ENCODE measurements at regions not wholly inside any gene's neighbourhood (a gene's known extent, or its start where the extent isn't known, plus 50 kb on each side); places are given as distances from the start of the nearest gene placed in this dataset.

DNA sequence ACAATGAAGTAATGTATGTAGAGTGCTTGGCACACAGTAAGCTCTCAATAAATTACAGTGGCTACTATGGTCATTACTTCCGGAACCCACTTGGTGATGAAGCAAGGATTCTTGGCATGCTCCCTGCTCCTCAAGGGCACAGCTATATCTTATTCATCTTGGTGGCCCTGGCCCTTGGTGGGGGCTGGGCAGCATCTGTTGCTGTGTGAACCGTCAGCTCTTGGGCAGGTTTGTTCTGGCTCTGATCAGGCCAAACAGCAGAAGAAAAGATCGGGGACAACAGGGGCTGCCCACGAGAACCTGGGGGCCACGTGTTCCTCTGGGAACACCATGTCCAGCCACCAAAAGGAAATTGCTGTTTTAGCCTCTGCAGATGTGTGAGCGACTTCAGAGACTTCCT, 136.9 kb upstream of the SYT13 start:
- Mint-ChIP-seq H3K27ac (ENCODE audit: unreplicated experiment) (no peak overlapping the region), H3K36me3 (ENCODE audit: low read depth) (no peaks in the 10 kb centered on the region), H3K4me3 (no peak overlapping the region), H3K9me3 (no peaks in the 10 kb centered on the region), H3K27me3 (ENCODE audit: low read depth) (peaks cover 26% of the 10 kb centered on the region), H3K4me1 (no peaks in the 10 kb centered on the region)
- DNase-seq (ENCODE audit: low read depth, low spot score): no peak
- TF ChIP-seq, protein P1, sequence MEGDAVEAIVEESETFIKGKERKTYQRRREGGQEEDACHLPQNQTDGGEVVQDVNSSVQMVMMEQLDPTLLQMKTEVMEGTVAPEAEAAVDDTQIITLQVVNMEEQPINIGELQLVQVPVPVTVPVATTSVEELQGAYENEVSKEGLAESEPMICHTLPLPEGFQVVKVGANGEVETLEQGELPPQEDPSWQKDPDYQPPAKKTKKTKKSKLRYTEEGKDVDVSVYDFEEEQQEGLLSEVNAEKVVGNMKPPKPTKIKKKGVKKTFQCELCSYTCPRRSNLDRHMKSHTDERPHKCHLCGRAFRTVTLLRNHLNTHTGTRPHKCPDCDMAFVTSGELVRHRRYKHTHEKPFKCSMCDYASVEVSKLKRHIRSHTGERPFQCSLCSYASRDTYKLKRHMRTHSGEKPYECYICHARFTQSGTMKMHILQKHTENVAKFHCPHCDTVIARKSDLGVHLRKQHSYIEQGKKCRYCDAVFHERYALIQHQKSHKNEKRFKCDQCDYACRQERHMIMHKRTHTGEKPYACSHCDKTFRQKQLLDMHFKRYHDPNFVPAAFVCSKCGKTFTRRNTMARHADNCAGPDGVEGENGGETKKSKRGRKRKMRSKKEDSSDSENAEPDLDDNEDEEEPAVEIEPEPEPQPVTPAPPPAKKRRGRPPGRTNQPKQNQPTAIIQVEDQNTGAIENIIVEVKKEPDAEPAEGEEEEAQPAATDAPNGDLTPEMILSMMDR (conservative IDR thresholded peaks at IDR 0.05): no peak

DNA sequence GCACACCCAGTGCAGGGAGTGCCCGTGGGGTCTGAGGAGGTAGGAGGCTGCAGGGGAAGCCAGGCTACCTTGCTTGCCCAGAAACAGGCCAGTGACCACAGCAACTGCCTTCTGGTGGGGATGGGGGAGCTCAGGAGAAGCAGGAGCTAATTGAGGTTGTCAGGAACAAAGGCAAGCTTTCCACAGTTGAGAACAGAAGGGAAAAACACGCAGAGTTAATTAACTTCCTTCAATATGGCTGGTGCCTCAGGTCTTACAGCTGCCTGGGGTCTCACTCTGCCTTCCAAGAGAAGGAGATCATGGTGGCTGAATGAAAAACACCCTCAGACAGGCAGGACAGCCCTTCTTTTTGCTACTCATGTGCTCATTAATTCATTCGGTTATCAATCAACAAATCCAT, 127.9 kb upstream of the SYT13 start:
- H3K36me3 Mint-ChIP-seq (ENCODE audit: low read depth): no peaks in the 10 kb centered on the region
- peaks cover 30% of the 10 kb centered on the region for H3K4me1 Mint-ChIP-seq
- no peak overlapping the region for H3K27ac Mint-ChIP-seq (ENCODE audit: unreplicated experiment)
- TF ChIP-seq, protein P1 (conservative IDR thresholded peaks at IDR 0.05): no peak
- no peaks in the 10 kb centered on the region for H3K9me3 Mint-ChIP-seq
- no peak for DNase-seq (ENCODE audit: low read depth, low spot score)
- no peak overlapping the region for H3K4me3 Mint-ChIP-seq
- H3K27me3 Mint-ChIP-seq (ENCODE audit: low read depth): peaks cover 46% of the 10 kb centered on the region

DNA sequence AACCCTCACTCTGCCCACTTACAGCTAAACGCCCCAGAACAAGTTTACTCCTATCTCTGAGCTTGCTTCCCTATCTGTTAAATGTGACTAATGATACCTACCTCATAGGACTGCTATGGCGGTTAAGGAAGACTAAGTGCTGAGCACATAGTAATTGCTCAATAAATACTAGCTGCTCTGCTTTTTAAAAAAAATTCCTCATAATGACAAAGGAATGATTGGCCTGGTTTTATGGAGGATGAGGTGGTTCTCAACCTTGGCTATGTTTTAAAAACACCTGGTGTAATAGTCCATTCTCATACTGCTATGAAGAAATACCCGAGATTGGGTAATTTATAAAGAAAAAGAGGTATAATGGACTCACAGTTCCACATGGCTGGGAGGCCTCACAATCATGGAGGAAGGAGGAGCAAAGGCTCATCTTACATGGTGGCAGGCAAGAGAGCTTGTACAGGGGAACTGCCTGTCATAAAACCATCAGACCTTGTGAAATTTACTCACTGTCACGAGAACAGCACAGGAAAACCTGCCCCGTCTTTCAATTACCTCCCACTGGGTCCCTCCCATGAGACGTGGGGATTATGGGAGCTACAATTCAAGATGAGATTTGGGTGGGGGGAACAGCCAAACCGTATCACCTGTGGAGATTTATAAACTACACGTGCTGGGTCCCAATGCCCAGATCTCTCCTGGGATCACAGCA, 127.2 kb upstream of the SYT13 start:
- DNase-seq (ENCODE audit: low read depth, low spot score): no peak
- Mint-ChIP-seq H3K4me3 (no peak overlapping the region), H3K9me3 (no peaks in the 10 kb centered on the region), H3K4me1 (peaks cover 30% of the 10 kb centered on the region), H3K27me3 (ENCODE audit: low read depth) (peaks cover 43% of the 10 kb centered on the region), H3K27ac (ENCODE audit: unreplicated experiment) (no peak overlapping the region), H3K36me3 (ENCODE audit: low read depth) (no peaks in the 10 kb centered on the region)
- TF ChIP-seq, protein P1 (conservative IDR thresholded peaks at IDR 0.05): no peak

DNA sequence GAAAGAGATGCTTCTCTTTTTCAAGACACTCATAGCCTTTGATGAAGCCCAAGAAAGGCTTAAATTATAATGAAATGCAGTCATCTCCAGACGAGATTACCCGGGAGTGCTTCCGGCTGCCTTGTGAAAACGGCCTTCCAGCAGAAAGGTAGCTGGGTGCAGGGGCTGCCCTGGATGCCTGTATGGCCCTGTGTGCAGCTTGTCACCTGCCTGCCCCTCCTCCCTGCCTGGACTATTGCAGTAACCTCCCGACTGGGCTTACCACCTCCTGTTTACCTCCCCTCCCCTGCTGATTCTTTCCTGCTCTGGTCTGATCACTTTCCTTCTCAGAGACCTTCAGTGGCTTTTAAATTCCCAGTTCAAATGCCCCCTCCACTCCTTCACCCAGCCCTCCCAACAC, 126.4 kb upstream of the SYT13 start:
- peaks cover 46% of the 10 kb centered on the region for H3K27me3 Mint-ChIP-seq (ENCODE audit: low read depth)
- H3K4me1 Mint-ChIP-seq: peaks cover 30% of the 10 kb centered on the region
- no peaks in the 10 kb centered on the region for H3K36me3 Mint-ChIP-seq (ENCODE audit: low read depth)
- H3K27ac Mint-ChIP-seq (ENCODE audit: unreplicated experiment): no peak overlapping the region
- H3K4me3 Mint-ChIP-seq: no peak overlapping the region
- TF ChIP-seq, protein P1 (conservative IDR thresholded peaks at IDR 0.05): no peak
- no peak for DNase-seq (ENCODE audit: low read depth, low spot score)
- H3K9me3 Mint-ChIP-seq: no peaks in the 10 kb centered on the region

DNA sequence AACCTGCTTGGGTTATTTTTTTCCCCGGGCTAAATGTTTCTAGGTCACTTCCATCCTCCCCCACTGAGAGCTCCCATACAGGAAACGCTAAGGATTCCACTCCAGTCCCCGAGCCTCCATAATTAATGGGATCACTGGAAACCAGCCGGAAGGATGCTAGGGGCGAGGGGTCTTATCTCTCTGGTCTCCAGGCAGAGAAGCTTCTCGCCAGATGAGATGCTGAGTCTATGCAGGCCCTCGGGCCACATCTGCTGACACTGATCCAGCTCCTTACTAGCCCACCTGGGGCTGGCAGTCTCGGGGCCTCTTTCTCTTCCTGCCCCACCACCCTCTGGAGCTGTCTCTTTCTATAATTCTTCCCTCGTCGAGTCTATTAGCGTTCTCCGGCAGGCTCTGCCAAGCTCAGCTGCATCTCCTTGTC, 125.9 kb upstream of the SYT13 start:
- DNase-seq (ENCODE audit: low read depth, low spot score): no peak
- Mint-ChIP-seq H3K27ac (ENCODE audit: unreplicated experiment) (no peak overlapping the region), H3K4me3 (no peak overlapping the region)

More for the DNA sequence above, 125.9 kb upstream of the SYT13 start:
- Mint-ChIP-seq H3K36me3 (ENCODE audit: low read depth) (no peaks in the 10 kb centered on the region), H3K4me1 (peaks cover 30% of the 10 kb centered on the region), H3K9me3 (no peaks in the 10 kb centered on the region), H3K27me3 (ENCODE audit: low read depth) (peaks cover 48% of the 10 kb centered on the region)
- TF ChIP-seq, protein P1 (conservative IDR thresholded peaks at IDR 0.05): no peak
